ENCODE measurements at regions not wholly inside any gene's neighbourhood (a gene's known extent, or its start where the extent isn't known, plus 50 kb on each side); places are given as distances from the start of the nearest gene placed in this dataset.
"Not testable (repeated sequence)": the region's sequence is repeated elsewhere in the genome, so short reads cannot be mapped to it uniquely, and the experiment has no call there.

GRCh38 chr12:90211017-90211416 lies 502.4 kb upstream of the ATP2B1 start:
- DNase-seq (ENCODE audit: low read depth) = peak; percentile 72

GRCh38 chr12:90209029-90209428 lies 500.4 kb upstream of the ATP2B1 start:
- DNase-seq (ENCODE audit: low read depth) = no peak

GRCh38 chr12:90208379-90208778 lies 499.7 kb upstream of the ATP2B1 start:
- not testable (repeated sequence) for DNase-seq (ENCODE audit: low read depth)

GRCh38 chr12:90207799-90208198 lies 499.2 kb upstream of the ATP2B1 start:
- DNase-seq (ENCODE audit: low read depth) = no peak

DNA sequence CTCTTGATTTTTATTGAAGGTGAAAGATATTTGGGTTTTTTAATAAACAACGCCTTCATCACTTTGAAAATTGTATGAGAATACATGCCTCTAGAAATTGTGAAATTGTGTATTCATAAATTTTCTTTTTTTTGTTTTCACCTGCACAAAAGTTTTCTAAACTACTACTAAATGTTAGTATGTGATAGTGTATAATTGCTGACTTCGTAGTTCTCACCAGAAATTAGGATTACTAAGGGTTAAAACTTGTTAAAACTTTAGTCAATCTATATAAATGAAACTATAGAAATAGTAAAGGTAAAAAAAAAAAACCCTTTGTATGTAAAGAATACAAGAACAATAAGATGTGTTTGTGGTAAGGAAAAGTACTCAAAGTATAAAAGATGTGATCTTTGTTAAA lies 496.5 kb upstream of the ATP2B1 start:
- DNase-seq (ENCODE audit: low read depth) = no peak

GRCh38 chr12:90203556-90203955 lies 494.9 kb upstream of the ATP2B1 start:
- no peak for DNase-seq (ENCODE audit: low read depth)

DNA sequence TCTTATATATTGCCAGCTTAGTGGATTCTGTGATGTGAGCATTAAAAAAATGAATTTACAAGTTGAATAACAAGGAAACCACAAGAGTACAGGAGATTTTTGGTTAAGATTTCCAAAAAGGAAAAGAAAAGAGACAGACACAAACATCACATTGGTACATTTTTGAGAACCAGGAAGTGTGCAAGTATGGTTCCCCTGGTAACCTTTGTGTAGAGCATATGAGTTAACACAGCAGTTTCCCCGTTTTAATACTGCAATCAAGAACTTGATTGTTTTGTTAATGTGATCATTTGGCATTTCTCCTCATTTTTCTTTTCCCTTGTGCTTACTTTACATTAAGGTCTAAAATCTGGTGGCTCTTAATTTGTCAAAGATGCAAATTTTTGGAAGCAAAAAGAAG lies 490.4 kb upstream of the ATP2B1 start:
- DNase-seq (ENCODE audit: low read depth) = no peak

DNA sequence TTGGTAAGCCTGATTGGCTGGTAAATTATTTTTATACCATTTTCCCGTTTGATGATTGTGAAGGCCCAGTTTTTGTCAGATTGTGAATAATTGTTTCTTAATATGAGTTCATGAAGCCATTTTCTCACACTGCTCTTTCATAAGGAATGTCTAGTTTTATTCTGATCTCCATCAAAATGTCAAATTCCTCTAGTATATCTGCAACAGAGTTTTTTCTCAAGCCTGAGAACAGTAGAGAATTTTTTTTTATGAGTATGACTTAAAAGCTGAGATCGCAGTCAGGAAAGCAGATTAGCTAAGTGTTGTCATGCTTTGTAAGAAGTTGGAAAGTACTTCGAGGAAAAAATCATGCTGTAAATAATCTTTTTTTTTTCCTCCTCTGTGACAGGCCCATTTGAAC lies 484.9 kb upstream of the ATP2B1 start:
- DNase-seq (ENCODE audit: low read depth) = peak; percentile 42

DNA sequence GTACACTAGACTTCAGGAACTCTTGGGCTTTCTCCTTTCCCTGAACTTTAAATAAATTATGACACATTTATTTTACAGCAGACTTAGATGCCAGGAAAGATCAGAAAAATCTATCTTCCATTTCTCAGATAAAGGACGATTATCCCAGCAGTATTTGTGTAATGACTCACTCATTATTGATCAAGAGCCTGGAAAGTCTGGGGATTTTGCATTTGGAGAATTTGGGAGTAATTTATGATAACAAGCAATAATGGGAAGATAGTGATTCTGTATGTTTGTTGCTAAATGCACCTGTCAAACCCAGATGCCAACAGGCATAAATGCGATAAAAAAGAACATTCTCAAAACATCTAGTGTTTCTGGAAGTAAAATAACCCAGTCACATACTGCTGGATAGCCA lies 480.2 kb upstream of the ATP2B1 start:
- no peak for DNase-seq (ENCODE audit: low read depth)

- DNase-seq (ENCODE audit: low read depth) = no peak
These were observed 474.6 kb upstream of the ATP2B1 start for GRCh38 chr12:90183201-90183600.

- peak; percentile 32 for DNase-seq (ENCODE audit: low read depth)
These were observed 472.6 kb upstream of the ATP2B1 start for GRCh38 chr12:90181216-90181615.

- no peak for DNase-seq (ENCODE audit: low read depth)
These were observed 466.3 kb upstream of the ATP2B1 start for GRCh38 chr12:90174956-90175355.

- DNase-seq (ENCODE audit: low read depth) = peak; percentile 52
These were observed 465.5 kb upstream of the ATP2B1 start for GRCh38 chr12:90174198-90174510.

DNA sequence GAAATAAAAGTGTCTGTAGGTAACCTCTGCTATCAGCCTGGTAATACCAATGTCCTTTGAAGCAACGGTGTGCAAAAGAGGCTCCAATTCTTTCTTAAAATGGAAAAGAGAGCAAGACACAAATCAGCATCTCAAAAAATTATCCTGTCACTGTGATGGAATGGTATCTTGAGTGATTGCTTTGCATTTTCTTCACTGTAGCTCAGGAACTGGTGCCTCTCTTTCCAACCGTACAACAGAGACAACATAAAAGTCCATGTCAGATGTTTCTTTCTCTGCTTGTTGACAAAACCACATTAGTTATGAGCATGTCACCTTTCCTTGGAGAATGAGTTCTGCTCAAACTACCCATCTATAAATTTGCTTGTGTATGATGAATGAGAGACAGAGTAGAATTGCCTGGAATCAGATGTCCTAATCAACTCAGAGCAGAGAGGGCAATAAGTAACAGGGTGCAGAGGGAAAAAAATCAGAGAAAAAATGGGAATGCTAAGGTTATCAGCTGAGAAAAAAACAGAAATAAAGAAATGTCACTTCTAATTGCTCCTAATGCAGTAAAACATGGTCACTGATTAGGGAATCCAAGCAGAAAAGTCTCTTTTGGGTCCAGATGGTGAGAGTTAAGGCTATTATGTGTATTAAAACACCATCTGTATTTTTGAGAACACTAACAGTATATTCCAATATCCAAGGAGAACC lies 465.0 kb upstream of the ATP2B1 start:
- no peak for DNase-seq (ENCODE audit: low read depth)

DNA sequence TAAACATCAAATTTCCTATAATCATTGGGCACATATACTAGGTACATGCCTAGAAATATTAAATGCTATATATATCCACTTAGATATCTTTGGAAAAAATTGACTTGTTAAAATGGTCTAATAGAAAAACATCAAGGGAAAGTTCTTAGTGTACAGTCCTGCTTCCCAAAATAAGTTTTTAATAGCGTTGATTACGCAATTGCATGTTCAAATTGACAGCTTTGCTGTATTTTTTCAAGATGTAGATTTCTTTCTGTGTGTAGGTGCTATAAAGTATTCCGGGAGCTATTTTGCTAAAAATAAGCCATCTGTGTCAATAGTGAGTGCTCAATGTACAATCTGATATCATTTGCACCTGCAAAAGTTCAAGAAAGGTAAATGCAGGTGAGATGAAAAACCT lies 463.9 kb upstream of the ATP2B1 start:
- DNase-seq (ENCODE audit: low read depth) = no peak

GRCh38 chr12:90170740-90171139 lies 462.1 kb upstream of the ATP2B1 start:
- DNase-seq (ENCODE audit: low read depth) = no peak

- no peak for DNase-seq (ENCODE audit: low read depth)
These were observed 459.0 kb upstream of the ATP2B1 start for GRCh38 chr12:90167518-90168208.

- DNase-seq (ENCODE audit: low read depth) = no peak
These were observed 458.0 kb upstream of the ATP2B1 start for GRCh38 chr12:90166671-90167070.

GRCh38 chr12:90166012-90166411 lies 457.4 kb upstream of the ATP2B1 start:
- DNase-seq (ENCODE audit: low read depth) = no peak

- DNase-seq (ENCODE audit: low read depth) = no peak
These were observed 455.3 kb upstream of the ATP2B1 start for GRCh38 chr12:90163975-90164374.

DNA sequence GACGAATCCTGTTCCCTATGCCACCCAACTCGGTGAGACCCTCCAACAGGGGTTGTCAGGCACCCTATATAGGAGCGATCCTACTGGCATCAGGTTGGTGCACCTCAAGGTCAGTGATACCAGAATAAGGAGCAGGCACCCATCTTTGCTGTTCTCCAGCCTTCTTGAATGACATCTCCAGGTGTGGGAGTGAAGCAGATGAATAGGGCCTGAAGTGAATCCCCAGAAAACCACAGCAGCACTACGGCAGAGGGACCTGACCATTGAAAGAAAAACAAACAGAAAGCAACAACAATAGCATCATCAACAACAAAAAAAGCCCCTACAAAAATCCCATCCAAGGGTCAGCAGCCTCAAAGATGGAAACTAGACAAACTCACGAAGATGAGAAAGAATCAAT lies 445.2 kb upstream of the ATP2B1 start:
- no peak for DNase-seq (ENCODE audit: low read depth)

- DNase-seq (ENCODE audit: low read depth) = no peak
These were observed 444.4 kb upstream of the ATP2B1 start for GRCh38 chr12:90152897-90153624.

GRCh38 chr12:90151491-90152015 lies 442.9 kb upstream of the ATP2B1 start:
- no peak for DNase-seq (ENCODE audit: low read depth)

Data from amniotic epithelial cell (primary cell).